Sigmoid colon (tissue), 6 donors: ENCODE measurements at regions not wholly inside any gene's neighbourhood (a gene's known extent, or its start where the extent isn't known, plus 50 kb on each side); places are given as distances from the start of the nearest gene placed in this dataset.

Experiments used
- DNase-seq: peaks from one replicate; pipeline ENCODE4 v3.0.0-alpha.2; 2019
- H3K27ac ChIP-seq, 4 donors: fragments of 200-600 bp; sonication (generic); one replicate each; pipeline ENCODE4 v1.5.1; 2016 to 2019; ENCODE audit warnings: mild to moderate bottlenecking in 1 of 4
- H3K27me3 ChIP-seq, 3 donors: fragments of 200-600 bp; sonication (generic); one replicate each; pipeline ENCODE4 v1.5.1; 2019; ENCODE audit warnings: mild to moderate bottlenecking in 1 of 3
- H3K36me3 ChIP-seq, 4 donors: fragments of 200-600 bp; sonication (generic); one replicate each; pipeline ENCODE4 v1.5.1; 2016 to 2019
- H3K4me1 ChIP-seq, 4 donors: fragments of 200-600 bp; sonication (generic); one replicate each; pipeline ENCODE4 v1.5.1; 2017 to 2019
- H3K4me3 ChIP-seq, 4 donors: fragments of 200-600 bp; sonication (generic); one replicate each; pipeline ENCODE4 v1.5.1; 2017 to 2019; ENCODE audit warnings: mild to moderate bottlenecking in 2 of 4, moderate library complexity in 1 of 4
- H3K9me3 ChIP-seq, 4 donors: fragments of 200-600 bp in 3 of 4; sonication (generic) in 3 of 4; one replicate each; pipeline versions ENCODE4 v1.5.1 to v1.6.1; 2013 to 2019
- CTCF ChIP-seq, 4 experiments: fragments of 450-650 bp in 3 of 4; fragments of 200-600 bp in 1 of 4; IDR thresholded peaks; one replicate each; pipeline ENCODE4 v1.5.1; 2016 to 2019; ENCODE audit warnings: antibody characterized with exemption in 4 of 4, mild to moderate bottlenecking in 3 of 4, moderate library complexity in 2 of 4
- EP300 ChIP-seq, 4 donors: sonication (generic); formaldehyde crosslinking; IDR thresholded peaks; one replicate each; pipeline ENCODE4 v1.6.1; 2017; ENCODE audit warnings: antibody characterized with exemption in 4 of 4
- POLR2A ChIP-seq, 2 donors: fragments of 450-650 bp; IDR thresholded peaks; one replicate each; pipeline ENCODE4 v1.6.1; 2016; ENCODE audit warnings: antibody characterized with exemption in 2 of 2, mild to moderate bottlenecking in 2 of 2, moderate library complexity in 2 of 2
- POLR2AphosphoS5 ChIP-seq, 4 donors: sonication (generic); formaldehyde crosslinking; IDR thresholded peaks; one replicate each; pipeline ENCODE4 v1.6.1; 2017; ENCODE audit warnings: antibody characterized with exemption in 4 of 4
- WGBS, 2 donors: extraction: QIAGEN DNeasy Blood & Tissue Kit; methylation state at CpG; one replicate each; pipeline ENCODE4 v1.1.7; 2013; 5-methylcytosine and 5-hydroxymethylcytosine counted together
- intact Hi-C: fragments of 100-400 bp; cut with DNase I; formaldehyde crosslinking; loops from one replicate; pipeline ENCODE4 v1.15.1; 2023
- donor health status: healthy with polysubstance abuse.
- donor health status: healthy.

GRCh38 chr3:118477768-118478167, 556.9 kb downstream of the IGSF11 start:
- 29 to 52% methylated on average over 2 of the region's 2 CpGs for WGBS, 2 donors

GRCh38 chr3:118478706-118479276, 555.9 kb downstream of the IGSF11 start:
- TF ChIP-seq EP300 (IDR thresholded peaks at IDR 0.05) (no peak), POLR2A (IDR thresholded peaks at IDR 0.05) (no peak), POLR2AphosphoS5 (IDR thresholded peaks at IDR 0.05) (no peak), CTCF (IDR thresholded peaks at IDR 0.05) (no peak)
- Histone ChIP-seq H3K4me3 (no peak overlapping the region), H3K36me3 (no peaks in the 10 kb centered on the region), H3K9me3 (no peaks in the 10 kb centered on the region), H3K27ac (no peak overlapping the region), H3K4me1 (no peaks in the 10 kb centered on the region), H3K27me3 (no peaks in the 10 kb centered on the region)
- DNase-seq, result no peak
- intact Hi-C loops, result no loop called here
- 65 to 79% methylated on average over 8 of the region's 8 CpGs for WGBS, 2 donors

More at GRCh38 chr3:118477768-118478167, 556.9 kb downstream of the IGSF11 start:
- Histone ChIP-seq H3K27me3 (no peaks in the 10 kb centered on the region), H3K27ac (no peak overlapping the region), H3K4me1 (no peaks in the 10 kb centered on the region), H3K4me3 (no peak overlapping the region), H3K9me3 (no peaks in the 10 kb centered on the region), H3K36me3 (no peaks in the 10 kb centered on the region)
- TF ChIP-seq POLR2AphosphoS5 (IDR thresholded peaks at IDR 0.05) (no peak), EP300 (IDR thresholded peaks at IDR 0.05) (no peak), CTCF (IDR thresholded peaks at IDR 0.05) (no peak), POLR2A (IDR thresholded peaks at IDR 0.05) (no peak)
- no peak for DNase-seq
- intact Hi-C loops, result no loop called here

DNA sequence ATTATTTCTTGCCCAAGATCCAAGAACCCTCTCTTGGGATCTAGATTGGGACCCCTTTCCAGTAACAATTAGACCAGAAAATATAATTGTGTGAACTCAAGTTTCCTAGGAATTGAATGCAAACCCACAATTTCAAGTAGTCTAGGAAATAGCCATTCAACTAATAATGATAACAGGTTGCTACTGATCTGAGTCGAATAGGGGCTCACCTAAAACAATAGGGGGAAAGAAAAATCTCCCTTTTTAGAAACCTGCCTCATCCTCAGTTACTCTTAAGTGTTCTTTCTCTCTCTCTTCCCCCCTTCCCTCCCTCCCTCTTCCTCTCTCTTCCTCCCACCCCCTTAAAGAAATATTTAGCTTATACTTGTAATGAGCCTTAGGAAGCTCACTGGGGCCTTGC, 555.3 kb downstream of the IGSF11 start:
- Histone ChIP-seq H3K4me1 (no peaks in the 10 kb centered on the region), H3K27ac (no peak overlapping the region), H3K27me3 (no peaks in the 10 kb centered on the region), H3K4me3 (no peak overlapping the region), H3K9me3 (no peaks in the 10 kb centered on the region), H3K36me3 (no peaks in the 10 kb centered on the region)
- no peak for TF ChIP-seq EP300 (IDR thresholded peaks at IDR 0.05)
- TF ChIP-seq CTCF (IDR thresholded peaks at IDR 0.05), result no peak
- TF ChIP-seq POLR2AphosphoS5 (IDR thresholded peaks at IDR 0.05), result no peak
- no peak for TF ChIP-seq POLR2A (IDR thresholded peaks at IDR 0.05)
- 64 to 88% methylated on average over 1 of the region's 1 CpG for WGBS, 2 donors
- no peak for DNase-seq
- intact Hi-C loops, result no loop called here

GRCh38 chr3:118480101-118480860, 554.4 kb downstream of the IGSF11 start:
- WGBS, 2 donors, result 61 to 62% methylated on average over 4 of the region's 4 CpGs

More at GRCh38 chr3:118480101-118480860, 554.4 kb downstream of the IGSF11 start:
- Histone ChIP-seq H3K4me1 (no peaks in the 10 kb centered on the region), H3K9me3 (no peaks in the 10 kb centered on the region), H3K27ac (no peak overlapping the region), H3K27me3 (no peaks in the 10 kb centered on the region), H3K36me3 (no peaks in the 10 kb centered on the region), H3K4me3 (no peak overlapping the region)
- TF ChIP-seq POLR2AphosphoS5 (IDR thresholded peaks at IDR 0.05) (no peak), POLR2A (IDR thresholded peaks at IDR 0.05) (no peak), CTCF (IDR thresholded peaks at IDR 0.05) (no peak), EP300 (IDR thresholded peaks at IDR 0.05) (no peak)
- intact Hi-C loops, result no loop called here
- DNase-seq, result no peak
